RWPE2 (cell line): ENCODE measurements at regions not wholly inside any gene's neighbourhood (a gene's known extent, or its start where the extent isn't known, plus 50 kb on each side); places are given as distances from the start of the nearest gene placed in this dataset.

Experiments used
- ATAC-seq: fragments of 200-7000 bp; cut with Tn5 transposase; 3 replicates; pipeline ENCODE4 v1.9.1; 2021; ENCODE audit warnings: low read depth
- DNase-seq: peaks from one replicate; pipeline ENCODE4 v3.0.0-alpha.2; 2020; ENCODE audit warnings: low spot score
- H3K27ac ChIP-seq: fragments of 450-650 bp; 2 replicates; pipeline ENCODE4 v1.5.1; 2017; ENCODE audit warnings: mild to moderate bottlenecking; ENCODE audit not compliant: poor library complexity, severe bottlenecking
- H3K27me3 ChIP-seq: fragments of 250-450 bp; sonication (Bioruptor Pico); 2 replicates; pipeline ENCODE4 v1.5.1; 2021; ENCODE audit warnings: mild to moderate bottlenecking, moderate library complexity; ENCODE audit not compliant: insufficient read depth, poor library complexity, severe bottlenecking
- H3K36me3 ChIP-seq: fragments of 250-450 bp; sonication (Bioruptor Pico); 2 replicates; pipeline ENCODE4 v1.5.1; 2020; ENCODE audit warnings: low read depth, mild to moderate bottlenecking, moderate library complexity
- H3K4me1 ChIP-seq: fragments of 250-450 bp; sonication (Bioruptor Pico); 2 replicates; pipeline ENCODE4 v1.5.1; 2021; ENCODE audit warnings: mild to moderate bottlenecking, moderate library complexity; ENCODE audit not compliant: insufficient read depth, poor library complexity, severe bottlenecking
- H3K4me3 ChIP-seq: fragments of 250-450 bp; sonication (Bioruptor Pico); 2 replicates; pipeline ENCODE4 v1.5.1; 2021; ENCODE audit warnings: mild to moderate bottlenecking, moderate library complexity; ENCODE audit not compliant: severe bottlenecking
- H3K9me3 ChIP-seq: fragments of 250-450 bp; sonication (Bioruptor Pico); 2 replicates; pipeline ENCODE4 v1.5.1; 2021; ENCODE audit warnings: mild to moderate bottlenecking, moderate library complexity; ENCODE audit not compliant: severe bottlenecking
- TF ChIP-seq, protein P1 (sequence below): fragments of 450-650 bp; IDR thresholded peaks from one replicate; pipeline ENCODE4 v1.5.1; 2017; ENCODE audit warnings: mild to moderate bottlenecking, moderate library complexity; ENCODE audit not compliant: poor library complexity, severe bottlenecking

DNA sequence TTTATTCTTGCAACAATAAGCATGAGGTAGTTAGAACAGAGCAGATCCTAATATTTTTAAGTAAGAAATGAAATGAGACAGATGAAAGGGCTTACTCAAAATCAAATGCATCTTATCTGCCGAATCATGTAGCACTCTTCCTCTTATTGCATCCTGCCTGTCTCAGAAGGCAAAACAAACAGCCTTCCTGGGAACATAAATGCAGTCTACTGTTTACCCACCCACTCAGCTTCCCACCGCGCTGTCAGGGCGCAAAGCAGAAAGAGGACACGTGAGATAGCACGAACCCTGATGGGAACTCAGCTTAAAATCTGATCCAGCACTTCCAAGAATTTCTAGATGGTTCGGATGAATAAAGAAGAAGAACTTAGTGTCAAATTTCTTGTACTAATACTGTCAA, 114.4 kb upstream of the CDK1 start:
- no peak overlapping the region for H3K27ac ChIP-seq

DNA sequence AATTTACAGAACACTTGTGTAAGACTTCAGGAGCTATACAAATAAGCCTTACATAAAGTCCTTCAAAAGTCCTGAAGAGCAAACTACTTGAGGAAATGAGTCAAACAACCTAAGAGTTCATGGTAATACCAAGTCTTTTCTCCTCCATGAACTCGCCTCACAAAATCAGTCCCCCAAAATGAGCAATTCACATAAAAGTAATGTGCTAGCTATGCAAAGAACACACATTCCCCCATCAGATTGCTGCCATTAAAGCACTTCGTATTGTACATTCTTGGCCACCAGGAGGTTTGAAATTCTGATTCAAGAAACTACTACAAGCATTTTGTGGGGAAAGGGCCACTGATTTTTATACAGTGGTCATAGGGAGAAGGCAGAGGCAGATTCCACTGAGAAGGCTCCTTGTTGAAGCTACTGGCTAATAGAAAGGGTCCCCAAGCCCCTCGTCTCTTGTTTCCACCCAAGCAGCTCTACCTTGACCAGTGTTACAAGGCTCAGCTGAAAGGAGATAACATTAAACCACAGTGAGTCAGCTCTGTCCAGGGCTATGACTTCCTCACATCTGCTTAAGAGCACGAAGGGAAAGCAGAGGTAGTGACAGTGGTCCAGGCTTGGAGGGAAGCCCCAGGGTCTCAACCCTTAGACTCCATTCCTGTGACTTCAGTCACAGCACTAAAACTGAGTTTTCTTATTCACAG, 115.2 kb upstream of the CDK1 start:
- DNase-seq (no peak), ATAC-seq (peak; percentile 61; the same call in 2 of the 3 replicates)
- no peak overlapping the region for H3K27ac ChIP-seq
- TF ChIP-seq, protein P1, sequence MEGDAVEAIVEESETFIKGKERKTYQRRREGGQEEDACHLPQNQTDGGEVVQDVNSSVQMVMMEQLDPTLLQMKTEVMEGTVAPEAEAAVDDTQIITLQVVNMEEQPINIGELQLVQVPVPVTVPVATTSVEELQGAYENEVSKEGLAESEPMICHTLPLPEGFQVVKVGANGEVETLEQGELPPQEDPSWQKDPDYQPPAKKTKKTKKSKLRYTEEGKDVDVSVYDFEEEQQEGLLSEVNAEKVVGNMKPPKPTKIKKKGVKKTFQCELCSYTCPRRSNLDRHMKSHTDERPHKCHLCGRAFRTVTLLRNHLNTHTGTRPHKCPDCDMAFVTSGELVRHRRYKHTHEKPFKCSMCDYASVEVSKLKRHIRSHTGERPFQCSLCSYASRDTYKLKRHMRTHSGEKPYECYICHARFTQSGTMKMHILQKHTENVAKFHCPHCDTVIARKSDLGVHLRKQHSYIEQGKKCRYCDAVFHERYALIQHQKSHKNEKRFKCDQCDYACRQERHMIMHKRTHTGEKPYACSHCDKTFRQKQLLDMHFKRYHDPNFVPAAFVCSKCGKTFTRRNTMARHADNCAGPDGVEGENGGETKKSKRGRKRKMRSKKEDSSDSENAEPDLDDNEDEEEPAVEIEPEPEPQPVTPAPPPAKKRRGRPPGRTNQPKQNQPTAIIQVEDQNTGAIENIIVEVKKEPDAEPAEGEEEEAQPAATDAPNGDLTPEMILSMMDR, result no peak
- no peaks in the 10 kb centered on the region for H3K27me3 ChIP-seq
- no peaks in the 10 kb centered on the region for H3K36me3 ChIP-seq
- H3K4me3 ChIP-seq, result no peak overlapping the region
- H3K9me3 ChIP-seq, result no peaks in the 10 kb centered on the region
- H3K4me1 ChIP-seq, result peaks cover 19% of the 10 kb centered on the region

More for the DNA sequence above, 114.4 kb upstream of the CDK1 start:
- H3K4me1 ChIP-seq, result peaks cover 19% of the 10 kb centered on the region
- no peaks in the 10 kb centered on the region for H3K36me3 ChIP-seq
- TF ChIP-seq, protein P1, result no peak
- no peaks in the 10 kb centered on the region for H3K9me3 ChIP-seq
- no peaks in the 10 kb centered on the region for H3K27me3 ChIP-seq
- no peak overlapping the region for H3K4me3 ChIP-seq
- no peak for ATAC-seq
- no peak for DNase-seq

DNA sequence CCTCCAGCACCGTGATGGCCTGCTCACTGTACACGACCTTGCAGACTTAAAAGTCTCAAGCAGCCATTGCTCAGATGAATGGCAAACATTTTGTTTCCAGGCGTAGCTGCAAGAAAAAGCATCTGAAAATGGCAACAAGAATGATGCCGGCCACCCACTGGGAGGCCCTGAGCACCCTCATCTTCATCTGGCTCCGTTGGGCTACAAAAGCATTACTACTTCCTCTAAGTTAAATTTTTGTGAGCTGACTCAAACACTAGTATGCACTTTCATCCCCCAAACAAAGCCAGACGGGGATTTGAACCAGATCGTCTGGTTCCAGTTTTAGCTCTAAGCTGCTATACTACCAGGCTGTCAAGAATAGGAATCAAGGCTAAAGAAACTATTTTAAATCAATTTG, 116.6 kb upstream of the CDK1 start:
- no peak overlapping the region for H3K4me3 ChIP-seq
- H3K9me3 ChIP-seq, result no peaks in the 10 kb centered on the region
- H3K36me3 ChIP-seq, result no peaks in the 10 kb centered on the region
- ATAC-seq (peak; percentile 62), DNase-seq (no peak)
- TF ChIP-seq, protein P1, result no peak
- H3K27me3 ChIP-seq, result no peaks in the 10 kb centered on the region
- H3K4me1 ChIP-seq, result peaks cover 19% of the 10 kb centered on the region
- H3K27ac ChIP-seq, result no peak overlapping the region

DNA sequence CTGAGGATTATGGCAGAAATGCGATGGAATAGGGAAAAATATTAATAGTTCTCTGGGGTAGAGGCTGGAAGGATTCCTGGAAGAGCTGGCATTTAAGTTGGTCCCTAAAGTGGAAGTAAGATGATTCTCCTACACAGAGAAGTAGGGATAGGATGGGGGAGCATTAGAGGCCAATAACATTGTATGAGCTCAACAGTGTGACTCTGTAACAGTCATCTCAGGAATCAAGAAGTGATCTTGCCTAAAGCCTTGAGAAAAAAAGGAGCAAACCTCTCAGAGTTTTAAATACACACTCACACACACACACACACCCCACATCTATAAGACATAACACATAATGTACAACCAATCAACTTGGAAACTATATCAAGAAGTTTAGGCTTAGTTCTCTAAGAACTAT, 117.7 kb upstream of the CDK1 start:
- no peak for ATAC-seq

More for the DNA sequence above, 117.7 kb upstream of the CDK1 start:
- DNase-seq, result no peak
- Histone ChIP-seq H3K27ac (no peak overlapping the region), H3K36me3 (no peaks in the 10 kb centered on the region), H3K4me1 (peaks cover 15% of the 10 kb centered on the region), H3K4me3 (no peak overlapping the region), H3K9me3 (no peaks in the 10 kb centered on the region), H3K27me3 (no peaks in the 10 kb centered on the region)
- TF ChIP-seq, protein P1, result no peak
